Stimulated activated naive CD4-positive, alpha-beta T cell (primary cell): ENCODE measurements at regions not wholly inside any gene's neighbourhood (a gene's known extent, or its start where the extent isn't known, plus 50 kb on each side); places are given as distances from the start of the nearest gene placed in this dataset.

Source experiments
- DNase-seq, 6 experiments: peaks; one replicate each; lab custom pipeline; 2025; lab: John Stamatoyannopoulos, UW

DNA sequence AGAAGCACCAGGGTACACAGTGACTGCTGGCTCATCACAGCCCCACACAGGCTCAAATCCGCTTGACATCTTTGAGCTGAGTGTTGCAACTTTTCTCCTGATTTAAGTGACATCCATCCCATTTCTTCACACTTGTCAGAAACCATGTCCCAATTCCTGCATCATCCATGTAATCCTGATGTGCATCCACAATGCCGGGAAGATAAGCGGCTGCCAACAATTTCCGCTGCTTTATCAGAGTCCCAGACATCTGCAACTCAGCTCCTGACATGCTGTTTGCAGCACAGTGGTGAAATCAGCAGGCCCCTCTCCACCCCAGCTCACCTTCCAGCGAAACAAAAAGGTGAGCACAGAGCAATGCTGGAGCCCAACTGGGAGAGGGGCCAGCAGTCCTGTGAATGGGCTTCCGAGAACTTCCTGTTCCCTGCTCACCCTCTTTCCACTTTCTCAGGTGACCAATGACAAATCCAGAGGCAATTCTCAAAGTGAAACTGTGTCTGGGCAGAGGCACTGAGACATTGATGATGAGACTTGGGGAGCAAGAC lies 581.0 kb downstream of the AJAP1 start:
- no peak for DNase-seq

DNA sequence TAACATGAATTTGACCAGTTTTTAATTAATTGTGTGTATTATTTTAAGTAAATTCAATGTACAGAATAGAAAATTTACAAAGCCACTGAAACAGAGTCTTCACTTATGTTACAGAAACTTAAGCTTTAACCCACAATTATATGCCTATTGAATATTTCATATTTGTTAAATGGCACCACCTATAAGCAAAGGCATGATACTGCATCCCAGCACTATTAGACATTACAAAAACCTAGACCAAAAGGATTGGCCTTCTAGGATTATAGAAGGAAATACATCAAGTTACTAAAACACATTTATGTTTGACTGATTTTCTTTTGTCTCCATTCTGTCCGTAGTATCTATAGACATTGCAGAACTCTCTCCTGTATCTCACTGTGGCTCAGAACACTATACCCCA lies 578.1 kb downstream of the AJAP1 start:
- DNase-seq, result no peak

GRCh38 chr1:5231541-5232315 lies 577.3 kb downstream of the AJAP1 start:
- no peak for DNase-seq

- no peak for DNase-seq
Measured at GRCh38 chr1:5227114-5227513, 572.7 kb downstream of the AJAP1 start.

- DNase-seq, result no peak
Measured at GRCh38 chr1:5225707-5226704, 571.6 kb downstream of the AJAP1 start.

GRCh38 chr1:5223206-5223605 lies 568.8 kb downstream of the AJAP1 start:
- DNase-seq, result no peak

DNA sequence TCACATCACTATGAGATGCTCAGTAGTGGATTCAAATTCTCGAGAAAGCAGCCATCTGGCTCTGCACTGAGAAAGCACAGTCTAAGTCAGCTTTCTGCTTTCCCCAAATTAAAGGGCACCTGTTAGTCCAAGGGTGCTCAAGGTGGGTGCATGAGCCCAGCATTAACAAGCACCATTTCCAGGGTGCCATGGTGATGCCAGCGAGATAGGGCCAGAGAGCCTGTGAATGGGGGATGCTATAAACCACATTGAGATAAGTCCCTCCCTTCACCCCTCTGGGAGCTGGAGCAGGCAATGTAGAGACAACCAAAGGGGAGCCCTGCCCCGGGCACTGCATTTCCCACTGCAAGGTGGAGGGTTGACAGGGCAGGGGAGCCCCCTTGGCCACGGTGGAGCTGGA lies 568.2 kb downstream of the AJAP1 start:
- DNase-seq, result no peak

GRCh38 chr1:5221451-5221850 lies 567.0 kb downstream of the AJAP1 start:
- no peak for DNase-seq

GRCh38 chr1:5220821-5221220 lies 566.4 kb downstream of the AJAP1 start:
- no peak for DNase-seq

GRCh38 chr1:5220421-5220820 lies 566.0 kb downstream of the AJAP1 start:
- no peak for DNase-seq

DNA sequence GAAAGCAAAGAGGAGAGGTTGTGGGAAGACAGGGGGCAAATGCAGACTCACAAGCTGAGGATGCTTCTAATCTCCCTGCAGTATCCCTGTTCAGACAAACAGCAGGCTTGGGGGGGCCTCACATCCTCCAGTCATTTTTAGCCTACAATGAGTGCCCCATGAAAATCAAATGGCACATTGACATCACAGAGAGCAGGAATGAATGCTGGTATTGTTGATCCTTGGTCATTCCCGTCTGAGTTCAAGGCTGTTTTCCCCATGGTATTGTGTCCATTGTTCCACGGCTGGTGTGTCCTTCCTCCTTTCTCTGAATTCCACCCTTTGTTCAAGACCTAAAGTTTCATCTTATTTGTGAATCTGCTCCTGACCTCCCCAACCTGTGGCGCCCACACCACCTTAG lies 545.6 kb downstream of the AJAP1 start:
- DNase-seq, result no peak

GRCh38 chr1:5198328-5198727 lies 543.9 kb downstream of the AJAP1 start:
- no peak for DNase-seq

GRCh38 chr1:5191470-5191869 lies 537.1 kb downstream of the AJAP1 start:
- DNase-seq, result no peak

- DNase-seq, result no peak
Measured at GRCh38 chr1:5189384-5189783, 535.0 kb downstream of the AJAP1 start.

DNA sequence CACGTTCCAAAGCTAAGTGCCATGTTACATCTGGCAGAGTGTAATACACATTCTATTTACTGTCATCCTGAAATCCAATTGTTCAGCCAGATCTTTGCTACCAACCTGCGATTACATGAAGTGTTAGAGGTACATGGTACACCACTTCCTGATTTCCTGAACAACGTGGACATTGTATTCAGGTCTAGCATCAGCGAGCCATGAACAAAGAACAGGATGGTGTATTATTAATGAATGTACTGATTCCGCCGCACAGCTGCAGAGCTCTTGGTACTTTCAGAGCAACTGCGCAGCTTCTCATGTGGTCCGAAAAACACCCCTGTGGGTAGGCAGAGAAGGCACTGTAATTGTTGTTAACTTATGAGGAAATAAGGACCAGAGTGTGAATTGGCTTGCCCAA lies 511.4 kb downstream of the AJAP1 start:
- DNase-seq, result no peak

- no peak for DNase-seq
Measured at GRCh38 chr1:5164158-5164557, 509.7 kb downstream of the AJAP1 start.

DNA sequence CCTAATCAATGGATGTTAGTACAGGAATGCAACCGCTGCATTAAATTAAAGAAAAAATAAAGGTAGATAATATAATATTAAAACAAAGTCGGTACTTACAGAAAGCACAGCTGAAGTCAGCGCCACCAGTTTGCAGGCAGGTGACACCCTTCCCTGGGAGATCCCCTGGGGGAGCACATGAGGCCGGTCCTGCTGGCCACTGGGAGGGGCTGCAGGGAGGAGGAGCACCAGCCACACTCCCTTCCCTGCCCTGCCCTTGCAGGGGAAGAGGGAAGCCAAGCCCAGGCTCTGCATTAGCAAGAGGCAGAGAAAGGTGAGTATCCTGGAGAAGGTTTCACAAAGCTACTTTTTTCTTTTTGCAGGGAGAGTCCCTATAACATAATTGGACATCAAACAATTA lies 507.0 kb downstream of the AJAP1 start:
- no peak for DNase-seq

- DNase-seq, result no peak
Measured at GRCh38 chr1:5157175-5157574, 502.8 kb downstream of the AJAP1 start.

DNA sequence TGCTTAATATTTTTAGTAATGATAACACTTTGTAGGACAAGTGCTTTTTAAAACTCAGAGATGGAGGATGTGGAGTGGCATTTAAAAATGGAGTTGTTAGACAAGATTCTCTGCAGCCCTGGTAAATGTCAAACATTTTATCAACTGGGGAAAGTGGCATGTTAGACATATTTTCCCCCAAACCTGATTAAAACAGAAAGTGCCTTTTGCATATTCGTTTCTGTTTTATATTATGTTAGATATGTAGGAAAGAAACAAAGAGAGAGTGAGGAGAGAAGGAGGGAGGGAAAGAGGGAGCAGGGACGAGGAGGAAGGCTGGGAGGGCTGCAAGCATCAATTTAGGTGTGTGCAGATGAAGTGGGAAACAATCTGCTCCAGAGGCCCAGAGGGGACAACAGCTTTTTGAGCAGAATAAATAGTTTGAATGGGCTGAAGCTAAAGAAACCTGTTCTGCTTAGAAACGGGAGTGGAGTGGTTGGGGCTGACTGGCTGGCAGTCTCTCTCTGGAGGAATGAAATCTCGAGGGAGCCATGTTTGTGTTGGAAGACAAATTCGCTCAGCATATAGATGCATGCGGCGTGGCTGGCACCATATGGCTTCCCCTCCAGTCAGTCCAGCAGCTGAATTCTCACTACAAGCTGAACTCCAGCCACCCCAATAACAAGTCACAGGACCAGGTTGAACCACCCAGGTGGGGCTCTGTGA lies 502.2 kb downstream of the AJAP1 start:
- DNase-seq, result no peak

DNA sequence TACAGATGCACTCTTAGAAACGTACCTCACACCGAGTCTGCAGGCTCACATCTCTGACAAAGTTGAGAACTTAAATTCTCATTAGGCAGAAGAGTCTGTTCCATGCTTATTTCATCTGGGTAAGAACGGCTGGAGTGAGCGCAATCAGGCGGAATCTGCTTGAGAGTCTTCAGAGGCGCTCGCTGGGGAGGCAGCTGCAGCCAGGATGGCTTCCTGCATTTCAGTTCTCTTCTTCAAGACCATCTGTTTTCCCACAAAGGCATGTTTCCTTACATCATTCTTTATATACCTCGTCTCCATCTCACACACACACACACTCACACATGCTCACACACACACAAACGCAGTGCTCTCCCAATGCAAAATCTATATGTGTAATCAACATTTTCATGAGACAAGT lies 497.1 kb downstream of the AJAP1 start:
- DNase-seq, result no peak

GRCh38 chr1:5150191-5150590 lies 495.8 kb downstream of the AJAP1 start:
- no peak for DNase-seq

DNA sequence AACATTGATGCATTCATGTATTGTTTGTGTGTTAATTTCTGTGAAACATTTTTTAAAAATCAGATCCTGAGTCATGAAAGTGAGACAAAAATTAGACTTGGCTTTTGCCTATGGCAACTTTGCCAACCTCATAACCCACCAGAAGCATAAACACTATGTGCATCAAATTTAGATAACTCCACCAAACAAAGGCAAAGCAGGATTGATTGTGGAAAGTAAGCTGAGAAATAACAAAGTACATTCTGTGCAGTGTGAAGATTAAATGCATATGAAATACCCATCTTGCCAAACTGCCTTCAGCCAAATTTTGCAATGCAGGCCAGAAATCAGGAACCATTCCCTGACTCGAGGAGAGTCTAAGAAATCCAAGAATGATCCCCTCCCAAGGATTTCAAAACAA lies 493.4 kb downstream of the AJAP1 start:
- no peak for DNase-seq
